Gastroesophageal sphincter (tissue), 4 donors: ENCODE measurements at regions not wholly inside any gene's neighbourhood (a gene's known extent, or its start where the extent isn't known, plus 50 kb on each side); places are given as distances from the start of the nearest gene placed in this dataset.
"Not testable (repeated sequence)": the region's sequence is repeated elsewhere in the genome, so short reads cannot be mapped to it uniquely, and the experiment has no call there.

Source experiments
- ATAC-seq: fragments of 150-250 bp; one replicate; pipeline ENCODE4 v1.9.1; 2016; ENCODE audit warnings: mild to moderate bottlenecking, moderate library complexity
- H3K27ac ChIP-seq, 4 donors: fragments of 200-600 bp; sonication (generic) in 3 of 4; 1 replicate in 3 of 4; 2 replicates in 1 of 4; pipeline ENCODE4 v1.5.1; 2016 to 2019
- H3K27me3 ChIP-seq: fragments of 200-600 bp; sonication (generic); one replicate; pipeline ENCODE4 v1.5.1; 2019
- H3K36me3 ChIP-seq, 2 donors: fragments of 200-600 bp; sonication (generic); one replicate each; pipeline ENCODE4 v1.5.1; 2019; ENCODE audit warnings: control low read depth in 1 of 2
- H3K4me1 ChIP-seq, 3 donors: fragments of 200-600 bp; sonication (generic); 1 replicate in 2 of 3; 2 replicates in 1 of 3; pipeline ENCODE4 v1.5.1; 2016 to 2019; ENCODE audit warnings: control low read depth in 2 of 3
- H3K4me3 ChIP-seq, 2 donors: fragments of 200-600 bp; sonication (generic); one replicate each; pipeline ENCODE4 v1.5.1; 2019; ENCODE audit warnings: mild to moderate bottlenecking in 1 of 2, moderate library complexity in 1 of 2
- H3K9me3 ChIP-seq, 3 donors: fragments of 200-600 bp; sonication (generic); one replicate each; pipeline ENCODE4 v1.5.1; 2017 to 2019; ENCODE audit warnings: control low read depth in 2 of 3
- CTCF ChIP-seq, 4 experiments: fragments of 200-600 bp in 2 of 4; fragments of 450-650 bp in 2 of 4; sonication (generic) in 1 of 4; IDR thresholded peaks; one replicate each; pipeline ENCODE4 v1.5.1; 2017 to 2019; ENCODE audit warnings: antibody characterized with exemption in 4 of 4, mild to moderate bottlenecking in 2 of 4, moderate library complexity in 2 of 4
- EP300 ChIP-seq: sonication (generic); formaldehyde crosslinking; IDR thresholded peaks from one replicate; pipeline ENCODE4 v1.6.1; 2017; ENCODE audit warnings: antibody characterized with exemption, mild to moderate bottlenecking
- POLR2A ChIP-seq, 2 donors: fragments of 450-650 bp; IDR thresholded peaks; one replicate each; pipeline ENCODE4 v1.6.1; 2017; ENCODE audit warnings: antibody characterized with exemption in 2 of 2, mild to moderate bottlenecking in 2 of 2, moderate library complexity in 1 of 2
- POLR2AphosphoS5 ChIP-seq: sonication (generic); formaldehyde crosslinking; IDR thresholded peaks from one replicate; pipeline ENCODE4 v1.6.1; 2017; ENCODE audit warnings: antibody characterized with exemption
- WGBS, 2 donors: methylation state at CpG; one replicate each; pipeline ENCODE4 v1.1.5; 2018; ENCODE audit warnings: low coverage in 1 of 2; 5-methylcytosine and 5-hydroxymethylcytosine counted together

- H3K4me3 ChIP-seq = no peak overlapping the region
- no peak for ATAC-seq
- TF ChIP-seq POLR2AphosphoS5 (no peak), EP300 (no peak), CTCF (IDR thresholded peaks at IDR 0.05) (no peak), POLR2A (IDR thresholded peaks at IDR 0.05) (no peak)
- no peak overlapping the region for H3K27ac ChIP-seq
- H3K4me1 ChIP-seq = no peaks in the 10 kb centered on the region
- no peaks in the 10 kb centered on the region for H3K36me3 ChIP-seq
- 36 to 48% methylated on average over 1 to 2 of the region's 2 CpGs for WGBS, 2 donors
- no peaks in the 10 kb centered on the region for H3K9me3 ChIP-seq
- H3K27me3 ChIP-seq = no peaks in the 10 kb centered on the region
These were observed 359.0 kb downstream of the JRKL start for GRCh38 chr11:96748639-96749370.

GRCh38 chr11:96751807-96752206, 362.0 kb downstream of the JRKL start:
- H3K9me3 ChIP-seq, ATAC-seq, H3K4me3 ChIP-seq, H3K27me3 ChIP-seq, H3K27ac ChIP-seq, H3K36me3 ChIP-seq, H3K4me1 ChIP-seq: not testable (repeated sequence)
- 86 to 100% methylated on average over 1 to 2 of the region's 2 CpGs for WGBS, 2 donors

- Histone ChIP-seq H3K27ac (no peak overlapping the region), H3K4me1 (no peaks in the 10 kb centered on the region), H3K4me3 (no peak overlapping the region), H3K9me3 (peaks cover 0 to 4% (median 0%) of the 10 kb centered on the region in 3 donors), H3K27me3 (no peaks in the 10 kb centered on the region), H3K36me3 (no peaks in the 10 kb centered on the region)
- TF ChIP-seq CTCF (IDR thresholded peaks at IDR 0.05) = no peak
- 35 to 53% methylated on average over 2 of the region's 2 CpGs for WGBS, 2 donors
- ATAC-seq = no peak
These were observed 362.4 kb downstream of the JRKL start for GRCh38 chr11:96752221-96752620.

GRCh38 chr11:96753997-96754396, 364.2 kb downstream of the JRKL start:
- H3K36me3 ChIP-seq = no peaks in the 10 kb centered on the region
- H3K4me1 ChIP-seq = no peaks in the 10 kb centered on the region
- TF ChIP-seq POLR2AphosphoS5 = no peak
- 29 to 44% methylated on average over 1 to 2 of the region's 2 CpGs for WGBS, 2 donors
- no peaks in the 10 kb centered on the region for H3K27me3 ChIP-seq
- ATAC-seq = no peak
- H3K27ac ChIP-seq = no peak overlapping the region
- H3K9me3 ChIP-seq = peaks cover 0 to 4% (median 0%) of the 10 kb centered on the region in 3 donors
- no peak overlapping the region for H3K4me3 ChIP-seq

- Histone ChIP-seq H3K9me3 (peaks cover 0 to 4% (median 0%) of the 10 kb centered on the region in 3 donors), H3K4me3 (no peak overlapping the region), H3K27ac (no peak overlapping the region), H3K27me3 (no peaks in the 10 kb centered on the region), H3K4me1 (no peaks in the 10 kb centered on the region), H3K36me3 (no peaks in the 10 kb centered on the region)
- TF ChIP-seq POLR2A (IDR thresholded peaks at IDR 0.05) (no peak), EP300 (no peak), POLR2AphosphoS5 (no peak), CTCF (IDR thresholded peaks at IDR 0.05) (no peak)
- 83% methylated on average over 1 of the region's 2 CpGs; no CpG with 5 or more reads in 1 of the 2 donors for WGBS, 2 donors
- ATAC-seq = no peak
These were observed 365.4 kb downstream of the JRKL start for GRCh38 chr11:96755209-96755608.

GRCh38 chr11:96755752-96756151, 365.9 kb downstream of the JRKL start:
- peaks cover 0 to 4% (median 0%) of the 10 kb centered on the region in 3 donors for H3K9me3 ChIP-seq
- TF ChIP-seq POLR2A (IDR thresholded peaks at IDR 0.05) (no peak), EP300 (no peak), POLR2AphosphoS5 (no peak), CTCF (IDR thresholded peaks at IDR 0.05) (no peak)
- whole genome bisulfite sequencing, 2 donors = 89 to 94% methylated on average over 4 to 8 of the region's 8 CpGs
- no peaks in the 10 kb centered on the region for H3K36me3 ChIP-seq
- ATAC-seq = no peak
- H3K27ac ChIP-seq = no peak overlapping the region
- no peak overlapping the region for H3K4me3 ChIP-seq
- no peaks in the 10 kb centered on the region for H3K27me3 ChIP-seq
- no peaks in the 10 kb centered on the region for H3K4me1 ChIP-seq
